Fibroblast of peridontal ligament (primary cell): ENCODE measurements at regions not wholly inside any gene's neighbourhood (a gene's known extent, or its start where the extent isn't known, plus 50 kb on each side); places are given as distances from the start of the nearest gene placed in this dataset.
"Not testable (repeated sequence)": the region's sequence is repeated elsewhere in the genome, so short reads cannot be mapped to it uniquely, and the experiment has no call there.

Experiments
- DNase-seq: peaks from one replicate; pipeline ENCODE4 v3.0.0-alpha.2; 2010; ENCODE audit errors: extremely low read depth

GRCh38 chr3:159453036-159453435 lies 535.6 kb upstream of the IL12A start:
- no peak for DNase-seq

GRCh38 chr3:159453945-159454344 lies 534.7 kb upstream of the IL12A start:
- DNase-seq: no peak

- no peak for DNase-seq
Measured at GRCh38 chr3:159455741-159456181, 532.9 kb upstream of the IL12A start.

- peak; percentile 75 for DNase-seq
Measured at GRCh38 chr3:159458010-159458409, 530.6 kb upstream of the IL12A start.

DNA sequence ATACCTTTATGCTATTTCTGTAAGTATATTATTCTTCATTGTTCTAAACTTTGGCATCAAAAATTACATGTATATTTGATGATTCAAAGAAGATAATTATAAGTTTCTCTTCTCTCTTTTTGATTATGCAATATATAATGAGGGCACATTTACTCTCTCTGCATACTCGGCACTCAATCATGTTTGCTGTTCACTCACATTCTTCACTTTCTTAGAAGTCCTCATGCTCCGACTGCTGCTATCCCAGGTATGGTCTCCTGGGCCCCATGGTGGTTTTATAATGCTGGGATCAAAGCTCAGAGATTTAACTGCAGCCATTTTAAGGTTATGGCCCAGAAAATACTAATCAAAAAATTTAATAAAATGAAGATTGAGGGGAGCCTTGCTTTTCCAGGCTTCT lies 529.7 kb upstream of the IL12A start:
- peak; percentile 14 for DNase-seq

DNA sequence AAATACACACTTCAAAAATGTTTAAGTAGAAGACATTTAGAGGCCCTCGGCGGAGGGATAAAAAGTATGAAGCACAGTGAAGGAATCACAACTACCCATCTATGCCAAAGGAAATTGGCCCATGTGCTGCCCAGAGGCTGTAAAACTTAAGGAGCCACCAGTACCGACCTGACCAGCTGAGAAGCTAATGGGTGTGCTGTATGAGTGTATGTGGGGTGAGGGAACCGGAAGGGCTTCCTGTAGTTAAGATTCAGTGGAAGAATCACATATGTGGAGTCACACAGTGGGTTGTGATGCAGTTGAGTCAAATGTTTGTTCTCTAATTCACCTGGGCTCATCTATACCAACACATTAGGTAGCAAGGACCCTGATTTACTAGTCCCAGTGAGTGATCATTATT lies 516.0 kb upstream of the IL12A start:
- DNase-seq: no peak

DNA sequence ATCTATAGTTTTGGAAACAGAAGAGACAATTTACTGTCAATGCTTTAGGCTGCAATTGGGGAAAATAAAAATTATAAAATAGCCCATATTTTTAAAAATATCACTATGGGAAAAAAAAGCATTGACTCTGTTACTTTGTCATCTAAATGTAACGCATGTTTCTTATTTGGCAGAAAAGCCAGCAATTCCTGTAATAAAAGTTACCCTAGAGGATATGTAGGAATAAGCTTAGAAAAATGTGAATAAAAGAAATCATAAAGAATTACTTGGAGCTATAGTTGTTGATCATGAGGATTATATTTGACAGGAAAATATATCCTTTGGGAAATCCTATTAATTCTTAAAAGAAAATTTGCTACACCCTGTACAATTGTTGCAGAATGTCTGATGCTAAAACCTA lies 515.4 kb upstream of the IL12A start:
- no peak for DNase-seq

GRCh38 chr3:159480046-159480445 lies 508.6 kb upstream of the IL12A start:
- no peak for DNase-seq

DNA sequence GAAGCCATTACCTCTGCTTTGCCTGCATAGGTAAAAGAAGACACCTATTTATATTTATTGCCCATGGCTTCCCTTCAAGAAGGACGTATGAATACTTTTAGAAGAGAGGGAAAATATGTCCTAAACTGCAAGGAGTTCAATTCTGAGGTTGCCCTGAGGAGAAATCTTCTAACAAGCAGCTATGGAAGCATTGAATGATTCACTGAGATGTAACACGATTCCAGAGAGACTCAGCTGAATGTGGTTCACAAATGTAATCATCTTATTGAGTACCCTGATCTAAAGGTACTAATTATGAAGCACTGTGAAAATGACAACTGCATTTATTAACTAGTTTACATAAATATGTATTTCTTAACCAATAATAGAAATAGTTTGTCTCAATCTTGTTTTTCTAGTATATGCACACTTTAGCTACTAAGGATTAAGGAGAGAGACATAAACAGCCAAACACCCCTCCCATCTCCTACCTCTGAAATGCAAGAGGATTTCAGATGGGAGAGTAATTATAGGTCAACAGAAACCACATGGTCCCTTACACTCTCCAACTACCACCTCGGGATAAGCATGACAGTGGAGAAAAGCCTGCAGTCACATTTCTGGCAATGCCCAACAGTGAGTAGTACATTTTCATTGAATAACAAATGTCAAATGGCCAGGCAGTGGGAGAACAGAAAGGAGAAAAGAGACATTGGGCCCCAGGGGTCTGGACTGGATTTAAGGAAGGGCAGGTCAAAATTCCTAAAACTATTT lies 506.2 kb upstream of the IL12A start:
- DNase-seq: peak; percentile 8

DNA sequence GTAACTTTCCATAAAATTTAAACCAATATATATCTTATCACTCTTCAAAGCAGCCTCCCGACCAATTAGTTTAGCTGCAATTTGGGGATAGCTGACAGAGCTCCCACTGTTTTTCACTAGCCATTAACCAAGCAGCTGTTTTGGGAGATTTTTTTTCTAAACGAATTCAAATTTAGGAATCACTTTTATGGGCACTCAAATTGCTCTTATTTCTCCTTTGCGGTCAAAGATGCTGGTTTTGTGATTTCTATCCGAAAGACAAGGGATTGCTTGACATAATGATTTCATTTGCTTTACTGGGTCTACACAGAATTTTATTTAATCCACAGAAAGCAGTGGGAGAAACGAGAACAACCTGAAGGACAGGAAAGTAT lies 505.7 kb upstream of the IL12A start:
- no peak for DNase-seq

DNA sequence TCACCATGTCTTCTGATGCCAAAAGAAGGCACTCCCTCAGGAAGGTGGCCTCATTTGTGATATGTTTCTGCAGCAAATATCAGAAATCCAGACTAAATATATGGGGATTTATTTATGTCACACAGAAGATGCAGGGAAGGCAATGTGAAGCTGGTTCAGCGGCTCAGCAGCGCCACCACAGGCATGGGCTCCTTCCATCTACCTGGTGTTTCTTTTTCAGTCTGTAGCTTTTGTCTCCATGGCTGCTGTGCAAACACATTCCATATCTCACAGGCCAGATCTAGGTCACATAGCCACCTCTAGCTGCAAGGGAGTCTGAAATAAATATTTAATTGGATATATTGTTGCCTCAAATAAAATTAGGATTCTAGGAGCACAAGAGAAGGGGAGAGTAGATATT lies 502.1 kb upstream of the IL12A start:
- DNase-seq: no peak

DNA sequence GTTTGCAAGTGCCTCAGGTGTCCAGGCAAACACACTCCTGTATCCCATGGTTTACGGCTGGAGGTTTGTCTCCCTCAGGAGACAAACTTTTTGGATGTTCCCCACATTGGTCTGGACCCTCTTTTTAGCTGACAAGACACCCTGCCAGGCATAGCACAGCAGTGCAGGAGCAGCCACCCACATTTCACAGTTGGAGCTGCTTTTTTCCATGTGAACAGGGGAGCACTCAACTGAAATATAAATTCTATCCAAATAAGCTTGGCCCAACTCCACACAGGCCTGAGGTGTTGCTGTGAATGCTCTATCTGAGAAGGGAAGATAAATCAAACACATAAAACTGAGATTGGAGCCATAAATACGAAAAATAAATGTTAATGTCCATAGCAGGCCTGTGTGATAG lies 501.3 kb upstream of the IL12A start:
- no peak for DNase-seq

DNA sequence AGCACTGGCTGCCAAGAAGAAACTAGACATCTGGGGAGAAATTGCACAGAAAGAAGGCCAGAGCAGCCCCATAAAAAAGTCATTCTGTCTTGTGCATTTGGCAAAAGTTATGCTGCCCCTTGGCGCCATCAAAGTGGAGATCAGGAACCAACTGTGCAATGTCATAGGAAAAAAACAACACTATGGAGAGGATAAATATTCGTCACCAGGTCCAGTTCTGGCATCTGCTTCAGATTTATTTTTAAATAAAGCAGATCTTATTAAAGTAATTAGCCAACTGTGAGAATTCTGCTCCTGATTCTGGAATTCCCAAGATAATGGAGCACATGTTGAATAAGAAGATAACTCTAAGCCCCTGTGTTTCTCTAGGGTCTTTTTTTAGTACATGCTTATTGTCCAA lies 500.0 kb upstream of the IL12A start:
- DNase-seq: no peak

DNA sequence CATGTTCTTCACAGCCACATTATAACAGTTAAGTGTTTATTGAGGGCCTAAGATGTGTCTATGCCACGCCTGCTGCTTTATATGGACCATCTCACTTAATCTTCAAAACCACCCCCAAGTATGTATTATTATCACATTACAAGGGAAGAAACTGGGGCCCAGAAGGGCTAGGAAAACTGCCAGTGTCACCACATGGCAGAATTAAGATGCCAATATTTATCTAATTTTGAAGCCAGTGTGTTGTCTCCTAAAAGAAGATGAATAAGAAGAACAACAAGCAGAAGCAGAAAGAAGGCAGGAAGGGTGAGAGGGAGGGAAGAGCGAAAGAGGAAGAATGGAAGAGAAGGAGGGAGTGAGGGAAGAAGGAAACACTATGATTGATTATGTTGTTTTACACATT lies 491.3 kb upstream of the IL12A start:
- DNase-seq: no peak

DNA sequence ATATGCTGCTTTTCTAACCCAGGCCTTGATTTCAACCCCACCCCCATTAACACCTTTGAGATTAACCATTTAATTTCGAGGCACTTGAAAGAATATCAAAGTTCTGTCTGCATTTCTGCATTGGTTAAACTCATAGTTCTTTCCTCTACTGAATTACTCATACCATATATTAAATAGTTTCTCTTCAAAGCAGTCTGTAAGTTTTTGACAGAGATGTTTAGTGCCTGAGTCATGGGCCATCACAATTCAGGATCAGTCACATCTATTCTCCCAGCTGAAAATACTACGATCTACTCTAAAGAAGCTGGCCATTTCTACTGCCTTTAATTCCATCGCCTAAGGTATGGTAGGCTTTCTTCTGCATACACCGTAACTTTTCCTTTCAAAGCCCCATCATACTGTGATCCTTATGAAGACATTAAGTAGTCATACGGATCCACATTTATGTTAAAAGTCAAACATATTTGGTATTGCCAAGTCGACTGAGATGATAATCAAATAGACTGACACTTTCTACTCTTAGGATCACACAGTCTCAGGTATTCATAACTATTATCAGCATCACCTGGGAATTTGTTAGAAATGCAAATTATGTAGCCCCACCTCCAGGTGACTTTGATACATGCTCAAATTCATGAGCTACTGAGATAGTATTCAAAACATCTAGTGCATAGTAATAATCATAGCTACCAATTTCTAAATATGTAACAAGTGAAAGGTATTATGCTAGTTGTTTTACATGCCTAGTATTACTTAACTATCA lies 489.4 kb upstream of the IL12A start:
- peak; percentile 14 for DNase-seq

- no peak for DNase-seq
Measured at GRCh38 chr3:159501029-159501428, 487.6 kb upstream of the IL12A start.

DNA sequence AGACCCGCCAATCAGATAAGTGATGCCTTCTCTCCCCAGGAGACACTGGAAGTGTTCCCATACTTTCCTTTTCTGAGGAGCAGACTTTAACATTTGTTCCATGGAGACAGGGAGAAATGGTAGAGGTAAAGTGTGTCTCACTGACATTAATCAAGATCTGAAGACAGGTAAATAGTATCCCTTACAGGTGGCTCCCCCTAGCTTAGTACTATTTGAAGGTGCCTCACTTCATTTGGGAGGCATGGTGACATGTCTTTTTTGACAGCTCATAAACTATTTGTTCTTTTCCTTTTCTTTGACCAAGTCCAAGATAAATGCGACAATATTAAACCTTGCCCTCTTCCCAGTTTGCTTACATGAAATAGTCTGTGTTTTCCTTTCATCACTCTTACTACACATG lies 485.6 kb upstream of the IL12A start:
- no peak for DNase-seq

- not testable (repeated sequence) for DNase-seq
Measured at GRCh38 chr3:159510988-159511387, 477.6 kb upstream of the IL12A start.

DNA sequence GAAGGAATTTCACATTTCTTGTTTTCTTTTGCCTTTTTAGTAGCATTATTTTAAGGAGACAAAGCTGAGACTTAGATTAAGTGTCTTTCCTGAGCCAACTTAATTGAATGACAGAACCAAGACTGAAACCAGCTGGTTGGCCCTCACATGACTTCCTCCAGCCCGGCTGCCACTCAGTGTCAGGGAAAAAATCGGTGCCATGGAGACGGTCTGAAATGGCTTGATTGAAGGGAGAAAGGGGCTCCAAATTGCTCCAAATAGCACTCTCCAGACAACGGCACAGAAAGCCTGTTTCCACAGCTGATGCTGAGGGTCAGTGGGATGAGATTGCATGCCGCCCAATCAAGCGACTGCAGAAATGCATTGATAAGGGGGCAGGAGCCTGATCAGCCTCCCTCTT lies 475.2 kb upstream of the IL12A start:
- DNase-seq: no peak

- DNase-seq: no peak
Measured at GRCh38 chr3:159513867-159514380, 474.7 kb upstream of the IL12A start.

GRCh38 chr3:159517105-159517504 lies 471.5 kb upstream of the IL12A start:
- no peak for DNase-seq

DNA sequence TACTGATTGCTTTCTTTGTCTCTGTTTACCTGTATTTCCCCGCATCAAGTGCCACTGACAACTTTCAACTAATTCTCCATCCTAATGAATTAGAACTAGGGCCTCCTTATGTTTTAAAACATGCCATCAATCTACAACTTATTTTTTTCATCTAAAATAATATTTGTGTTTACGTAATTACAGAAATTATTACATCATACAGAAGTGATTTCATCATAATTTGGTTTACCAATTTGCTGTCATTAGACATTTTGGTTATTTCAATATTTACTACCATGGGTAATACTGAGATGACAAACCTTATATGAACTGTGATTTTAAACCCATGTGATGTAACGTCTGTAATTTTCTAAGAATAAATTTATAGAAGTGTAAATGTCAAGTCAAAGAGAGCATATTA lies 468.0 kb upstream of the IL12A start:
- DNase-seq: no peak

DNA sequence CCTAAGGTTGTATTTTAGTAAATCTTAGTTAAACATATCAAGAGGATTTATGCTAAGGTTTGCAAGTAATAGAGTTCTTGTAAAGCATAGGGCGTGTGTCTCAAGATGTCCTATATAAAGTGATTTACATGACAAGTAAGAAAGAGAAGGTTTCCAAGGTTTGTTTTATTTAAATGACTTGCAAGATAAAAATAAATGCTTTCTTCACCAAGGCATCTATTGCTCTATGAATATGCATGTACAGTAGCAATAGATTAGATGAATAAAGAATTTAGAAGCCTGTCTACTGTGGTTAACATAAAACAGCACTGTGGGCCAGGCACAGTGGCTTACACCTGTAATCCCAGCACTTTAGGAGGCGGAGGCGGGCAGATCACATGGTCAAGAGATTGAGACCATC lies 466.4 kb upstream of the IL12A start:
- DNase-seq: no peak
